H1 (cell line): ENCODE measurements at regions not wholly inside any gene's neighbourhood (a gene's known extent, or its start where the extent isn't known, plus 50 kb on each side); places are given as distances from the start of the nearest gene placed in this dataset.

Experiments used
- CTCF ChIA-PET: fragments of 300-600 bp; sonication (Branson Sonifier 250); formaldehyde crosslinking; loops from one replicate; lab custom pipeline; 2021; ENCODE audit not compliant: partially characterized antibody; lab: Charles Lee
- POLR2A ChIA-PET: fragments of 300-600 bp; sonication (Branson Sonifier 250); formaldehyde crosslinking; loops from one replicate; lab custom pipeline; 2021; ENCODE audit warnings: inconsistent platforms; ENCODE audit not compliant: partially characterized antibody; lab: Charles Lee
- DNase-seq, 2 experiments: peaks; one replicate each; pipeline versions ENCODE4 v3.0.0 to v3.0.0-alpha.2; 2010 to 2022; ENCODE audit warnings: low spot score in 2 of 2, low read depth in 1 of 2, mixed read lengths in 1 of 2
- FAIRE-seq: peaks from 2 replicates; lab custom pipeline; 2011; peaks lifted over from hg19 to GRCh38; lab: Jason Lieb, UNC
- H2AFZ ChIP-seq: 2 replicates; pipeline ENCODE4 v1.8.1; 2012; ENCODE audit warnings: low read length, inconsistent platforms
- H2AK5ac ChIP-seq: 2 replicates; pipeline ENCODE4 v1.6.1; 2013; ENCODE audit warnings: low read depth, low read length
- H2BK120ac ChIP-seq: replicated peaks from 2 replicates; pipeline ENCODE3; 2013; ENCODE audit warnings: low read depth, low read length, inconsistent platforms
- H2BK12ac ChIP-seq: 2 replicates; pipeline ENCODE4 v1.6.1; 2013; ENCODE audit warnings: low read depth, low read length
- H2BK15ac ChIP-seq: 2 replicates; pipeline ENCODE4 v1.6.1; 2013; ENCODE audit warnings: low read length
- H2BK20ac ChIP-seq: 2 replicates; pipeline ENCODE4 v1.6.1; 2013; ENCODE audit warnings: low read length
- H2BK5ac ChIP-seq: 2 replicates; pipeline ENCODE4 v1.6.1; 2013; ENCODE audit warnings: low read depth, low read length
- H3K14ac ChIP-seq: 2 replicates; pipeline ENCODE4 v1.6.1; 2013; ENCODE audit warnings: inconsistent platforms; ENCODE audit not compliant: insufficient read length
- H3K18ac ChIP-seq: 2 replicates; pipeline ENCODE4 v1.6.1; 2013; ENCODE audit warnings: low read length; ENCODE audit errors: extremely low read depth
- H3K23ac ChIP-seq: 2 replicates; pipeline ENCODE4 v1.6.1; 2013; ENCODE audit warnings: inconsistent platforms; ENCODE audit not compliant: insufficient read length
- H3K23me2 ChIP-seq: 2 replicates; pipeline ENCODE4 v1.6.1; 2013; ENCODE audit warnings: low read depth, low read length
- H3K27ac ChIP-seq: 2 replicates; pipeline ENCODE4 v1.6.1; 2011; ENCODE audit warnings: low read depth, low read length, inconsistent platforms
- H3K27me3 ChIP-seq, 4 experiments: replicated peaks in 1 of 4; 1 replicate in 1 of 4; 2 replicates in 3 of 4; pipeline versions ENCODE4 v1.6.1 to v1.8.1; 2011 to 2013; ENCODE audit warnings: low read length in 3 of 4, mild to moderate bottlenecking in 3 of 4, inconsistent platforms in 2 of 4, mixed read lengths in 2 of 4, moderate library complexity in 1 of 4; ENCODE audit not compliant: control insufficient read depth in 3 of 4, insufficient read depth in 3 of 4; ENCODE audit errors: extremely low read depth in 1 of 4
- H3K36me3 ChIP-seq, 4 experiments: 2 replicates each; pipeline versions ENCODE4 v1.6.1 to v1.8.1; 2011 to 2013; ENCODE audit warnings: mild to moderate bottlenecking in 4 of 4, low read length in 3 of 4, moderate library complexity in 2 of 4, control low read depth in 1 of 4, inconsistent platforms in 1 of 4; ENCODE audit not compliant: insufficient read depth in 4 of 4, control insufficient read depth in 2 of 4
- H3K4ac ChIP-seq: replicated peaks from 2 replicates; pipeline ENCODE3; 2013; ENCODE audit warnings: low read length, low read depth, mixed read lengths, inconsistent platforms; ENCODE audit not compliant: insufficient read length
- H3K4me1 ChIP-seq, 4 experiments: replicated peaks in 1 of 4; 1 replicate in 1 of 4; 2 replicates in 3 of 4; pipeline versions ENCODE4 v1.6.1 to v1.8.1; 2011 to 2013; ENCODE audit warnings: low read length in 3 of 4, inconsistent platforms in 2 of 4, mixed read lengths in 1 of 4; ENCODE audit not compliant: insufficient read depth in 4 of 4, control insufficient read depth in 3 of 4
- H3K4me2 ChIP-seq, 2 experiments: 2 replicates each; pipeline versions ENCODE4 v1.6.1 to v1.8.1; 2011 to 2013; ENCODE audit warnings: low read depth in 2 of 2, low read length in 2 of 2, control low read depth in 1 of 2, inconsistent platforms in 1 of 2, mild to moderate bottlenecking in 1 of 2; ENCODE audit not compliant: insufficient read depth in 1 of 2
- H3K4me3 ChIP-seq, 4 experiments: fragments of 200-600, 300-600 bp in 1 of 4; sonication (generic), shearing (Covaris generic), sonication (Bioruptor Twin) in 1 of 4; 2 replicates each; pipeline versions ENCODE4 v1.5.1 to v1.8.1; 2011 to 2016; ENCODE audit warnings: low read length in 4 of 4, low read depth in 3 of 4, control low read depth in 2 of 4, inconsistent platforms in 2 of 4, mild to moderate bottlenecking in 2 of 4, mixed read lengths in 1 of 4, moderate library complexity in 1 of 4; ENCODE audit not compliant: insufficient read depth in 2 of 4; ENCODE audit errors: extremely low read depth in 1 of 4
- H3K56ac ChIP-seq: replicated peaks from 2 replicates; pipeline ENCODE3; 2013; ENCODE audit warnings: low read depth, mild to moderate bottlenecking, mixed read lengths, low read length, inconsistent platforms; ENCODE audit not compliant: insufficient read length
- H3K79me1 ChIP-seq: 2 replicates; pipeline ENCODE4 v1.6.1; 2013; ENCODE audit warnings: low read depth, low read length, control low read depth
- H3K79me2 ChIP-seq, 2 experiments: 2 replicates each; pipeline versions ENCODE4 v1.6.1 to v1.8.1; 2012 to 2013; ENCODE audit warnings: low read length in 2 of 2, mild to moderate bottlenecking in 2 of 2, inconsistent platforms in 1 of 2; ENCODE audit not compliant: insufficient read depth in 2 of 2, control insufficient read depth in 1 of 2
- H3K9ac ChIP-seq, 4 experiments: replicated peaks in 1 of 4; 1 replicate in 1 of 4; 2 replicates in 3 of 4; pipeline versions ENCODE4 v1.6.1 to v1.8.1; 2011 to 2013; ENCODE audit warnings: low read depth in 3 of 4, low read length in 3 of 4, control low read depth in 2 of 4, mild to moderate bottlenecking in 2 of 4, moderate library complexity in 2 of 4, inconsistent platforms in 1 of 4; ENCODE audit errors: extremely low read depth in 1 of 4
- H3K9me3 ChIP-seq, 2 experiments: 2 replicates each; pipeline versions ENCODE4 v1.6.1 to v1.8.1; 2012 to 2013; ENCODE audit warnings: mild to moderate bottlenecking in 2 of 2, moderate library complexity in 2 of 2, control low read depth in 1 of 2, inconsistent platforms in 1 of 2, low read depth in 1 of 2, low read length in 1 of 2, mixed read lengths in 1 of 2; ENCODE audit not compliant: insufficient read depth in 2 of 2
- H4K20me1 ChIP-seq, 2 experiments: replicated peaks in 1 of 2; 2 replicates each; pipeline versions ENCODE3 to v1.8.1; 2011 to 2013; ENCODE audit warnings: inconsistent platforms in 2 of 2, low read length in 2 of 2, mild to moderate bottlenecking in 1 of 2; ENCODE audit not compliant: insufficient read depth in 2 of 2, control insufficient read depth in 1 of 2
- H4K5ac ChIP-seq: 2 replicates; pipeline ENCODE4 v1.6.1; 2013; ENCODE audit warnings: low read length, low read depth, mixed read lengths, inconsistent platforms; ENCODE audit not compliant: insufficient read length
- H4K8ac ChIP-seq: 2 replicates; pipeline ENCODE4 v1.8.0; 2013; ENCODE audit warnings: mild to moderate bottlenecking, moderate library complexity, low read length, inconsistent platforms; ENCODE audit not compliant: insufficient read depth; ENCODE audit errors: extremely low read depth
- H4K91ac ChIP-seq: replicated peaks from 2 replicates; pipeline ENCODE3; 2013; ENCODE audit warnings: low read length, mixed read lengths, inconsistent platforms; ENCODE audit not compliant: insufficient read length
- BACH1 ChIP-seq: IDR thresholded peaks from 2 replicates; pipeline ENCODE4 v1.6.1; 2012; ENCODE audit warnings: low read length, improper control_type of control experiment
- CEBPB ChIP-seq: IDR thresholded peaks from 2 replicates; pipeline ENCODE4 v1.6.1; 2012; ENCODE audit warnings: low read depth, low read length
- JUND ChIP-seq: IDR thresholded peaks from 2 replicates; pipeline ENCODE4 v1.6.1; 2011; ENCODE audit warnings: mild to moderate bottlenecking, improper control_type of control experiment, low read length
- MAX ChIP-seq: IDR thresholded peaks from 2 replicates; pipeline ENCODE4 v1.6.1; 2012; ENCODE audit warnings: inconsistent platforms
- SP2 ChIP-seq: IDR thresholded peaks from 2 replicates; pipeline ENCODE4 v1.6.1; 2012; ENCODE audit warnings: mild to moderate bottlenecking, low read length, inconsistent platforms
- TAF7 ChIP-seq: optimal IDR thresholded peaks from 2 replicates; pipeline ENCODE3; 2011; ENCODE audit warnings: low read depth, mild to moderate bottlenecking, inconsistent platforms, low read length, moderate library complexity, borderline replicate concordance
- TCF12 ChIP-seq: IDR thresholded peaks from 2 replicates; pipeline ENCODE4 v1.6.1; 2011; ENCODE audit warnings: low read depth, mild to moderate bottlenecking, low read length
- whole genome bisulfite sequencing, 2 experiments: shearing (Covaris generic) in 1 of 2; methylation state at CpG; one replicate each; pipeline versions ENCODE4 v1.1.6 to v1.1.7; 2013 to 2015; ENCODE audit warnings: low lambda C conversion rate in 2 of 2, mixed read lengths in 2 of 2, inconsistent platforms in 1 of 2, low coverage in 1 of 2, missing lambda C conversion rate in 1 of 2; ENCODE audit not compliant: insufficient replicate concordance in 2 of 2, insufficient coverage in 1 of 2, insufficient read length in 1 of 2; ENCODE audit errors: extremely low coverage in 1 of 2, missing lambda C conversion rate in 1 of 2; 5-methylcytosine and 5-hydroxymethylcytosine counted together

- no peak overlapping the region for H3K14ac ChIP-seq
- H3K9me3 ChIP-seq = peaks cover 0 to 3% of the 10 kb centered on the region in 2 experiments; a peak in 1 of 4 replicates
- no peak overlapping the region for H3K23ac ChIP-seq
- ChIA-PET CTCF (interaction anchor here (0.8 kb wide), 1 partner anchor 210 kb away, joined by 3 read pairs; no protein-coding TSS in a partner anchor), POLR2A (interaction anchor here (0.7 kb wide), 1 partner anchor 21 kb away, joined by 3 read pairs; no protein-coding TSS in a partner anchor)
- no peak overlapping the region for H2AFZ ChIP-seq
- no peak overlapping the region for H2BK20ac ChIP-seq
- WGBS, 2 experiments = 89% methylated on average over 7 of the region's 7 CpGs; no CpG with 5 or more reads in 1 of the 2 experiments
- H3K79me2 ChIP-seq = no peaks in the 10 kb centered on the region
- H2BK5ac ChIP-seq = no peak overlapping the region
- peak overlapping the region; percentile 70 for H2BK120ac ChIP-seq
- no peaks in the 10 kb centered on the region for H3K36me3 ChIP-seq
- H2BK15ac ChIP-seq = no peak overlapping the region
- H4K5ac ChIP-seq = no peak overlapping the region
- H3K9ac ChIP-seq = no peak overlapping the region
- no peak overlapping the region for H2AK5ac ChIP-seq
- no peak overlapping the region for H3K27ac ChIP-seq
- H4K8ac ChIP-seq = no peak overlapping the region
- H3K4ac ChIP-seq = no peak overlapping the region
- H3K4me2 ChIP-seq = no peak overlapping the region
- H3K18ac ChIP-seq = no peak overlapping the region
- peaks cover 0 to 2% (median 0%) of the 10 kb centered on the region in 4 experiments; a peak in 1 of 7 replicates for H3K4me1 ChIP-seq
- no peaks in the 10 kb centered on the region for H3K79me1 ChIP-seq
- H3K56ac ChIP-seq = no peak overlapping the region
- H2BK12ac ChIP-seq = 0 out of 2 replicates have a peak overlapping the region, but pooled peaks have one; percentile 68
- no peaks in the 10 kb centered on the region for H4K20me1 ChIP-seq
- FAIRE-seq (no peak), DNase-seq (no peak)
- no peak overlapping the region for H3K4me3 ChIP-seq
- H3K27me3 ChIP-seq = no peaks in the 10 kb centered on the region
- no peaks in the 10 kb centered on the region for H3K23me2 ChIP-seq
- no peak overlapping the region for H4K91ac ChIP-seq
- TF ChIP-seq TCF12 (no peak), CEBPB (no peak), BACH1 (no peak), TAF7 (no peak), JUND (no peak), SP2 (no peak), MAX (no peak)
Observed at GRCh38 chr10:121324678-121325213, 273.5 kb downstream of the FGFR2 start.
